Activated naive CD8-positive, alpha-beta T cell treated with anti-CD3 and anti-CD28 coated beads, Interleukin-2, amount 10 ng/mL, durations not matched to agents 7 days and 5 days (primary cell): ENCODE measurements at regions not wholly inside any gene's neighbourhood (a gene's known extent, or its start where the extent isn't known, plus 50 kb on each side); places are given as distances from the start of the nearest gene placed in this dataset.
"Not testable (repeated sequence)": the region's sequence is repeated elsewhere in the genome, so short reads cannot be mapped to it uniquely, and the experiment has no call there.

Experiments used
- ATAC-seq: fragments of 150-1000 bp; cut with Tn5 transposase; one replicate; pipeline ENCODE4 v1.10.0; 2021; ENCODE audit warnings: low read depth, moderate library complexity
- POLR2A ChIA-PET: fragments of 350-600 bp; sonication (Branson Sonifier 250); formaldehyde crosslinking; loops from one replicate; lab custom pipeline; 2021; ENCODE audit warnings: antibody characterized with exemption; lab: Charles Lee
- DNase-seq: peaks from one replicate; pipeline ENCODE4 v3.0.0; 2021
- H3K27ac Mint-ChIP-seq: one replicate; pipeline ENCODE4 v1.8.0; 2022; ENCODE audit warnings: mild to moderate bottlenecking, mixed read lengths
- H3K27me3 Mint-ChIP-seq: one replicate; pipeline ENCODE4 v1.8.0; 2022; ENCODE audit warnings: mild to moderate bottlenecking, moderate library complexity, mixed read lengths
- H3K36me3 Mint-ChIP-seq: one replicate; pipeline ENCODE4 v1.8.0; 2021; ENCODE audit warnings: mild to moderate bottlenecking, mixed read lengths
- H3K4me1 Mint-ChIP-seq: one replicate; pipeline ENCODE4 v1.8.0; 2021; ENCODE audit warnings: mixed read lengths
- H3K4me3 Mint-ChIP-seq: one replicate; pipeline ENCODE4 v1.8.0; 2022; ENCODE audit warnings: mild to moderate bottlenecking, moderate library complexity, mixed read lengths
- H3K9me3 Mint-ChIP-seq: one replicate; pipeline ENCODE4 v1.8.0; 2021; ENCODE audit warnings: mixed read lengths

DNA sequence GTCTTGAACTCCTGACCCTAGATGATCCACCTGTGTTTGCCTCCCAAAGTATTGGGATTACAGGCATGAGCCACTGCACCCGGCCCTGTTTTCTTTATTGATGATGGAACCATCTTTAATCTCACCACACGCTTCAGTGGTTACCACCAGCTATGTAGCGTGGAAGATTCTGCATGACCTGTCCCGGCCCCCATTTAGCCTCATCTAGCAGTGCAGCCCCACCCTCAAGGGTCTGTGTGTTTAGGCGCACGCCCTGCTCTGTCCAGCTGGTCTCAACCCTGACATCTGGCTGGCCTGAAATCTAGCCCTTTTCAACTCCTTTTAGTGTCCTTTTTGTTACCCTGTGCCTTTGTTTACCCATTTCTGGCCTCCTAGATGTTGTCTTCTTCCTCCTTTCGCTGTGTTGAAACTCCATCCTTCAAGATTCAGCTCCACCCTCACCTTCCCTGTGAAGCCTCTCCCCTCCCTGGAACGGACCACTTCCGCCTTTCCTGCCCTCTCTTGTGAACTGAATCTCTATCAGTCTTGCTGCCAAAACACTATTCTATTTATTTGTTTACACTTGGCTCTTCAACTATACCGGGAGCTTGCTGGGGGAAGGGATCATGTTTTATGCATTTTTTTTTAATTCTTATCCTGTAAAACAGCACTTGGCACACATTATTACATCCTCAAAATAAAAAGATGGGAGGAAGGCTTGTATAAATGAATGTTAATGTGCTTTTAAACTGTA is 101.0 kb upstream of the MTHFD1L start:
- no peaks in the 10 kb centered on the region for H3K36me3 Mint-ChIP-seq
- no peaks in the 10 kb centered on the region for H3K9me3 Mint-ChIP-seq
- H3K27me3 Mint-ChIP-seq, result peaks cover 2% of the 10 kb centered on the region
- no peak overlapping the region for H3K4me3 Mint-ChIP-seq
- DNase-seq, result no peak
- H3K27ac Mint-ChIP-seq, result no peak overlapping the region
- POLR2A ChIA-PET, result no interaction called here
- no peak for ATAC-seq
- H3K4me1 Mint-ChIP-seq, result no peaks in the 10 kb centered on the region

DNA sequence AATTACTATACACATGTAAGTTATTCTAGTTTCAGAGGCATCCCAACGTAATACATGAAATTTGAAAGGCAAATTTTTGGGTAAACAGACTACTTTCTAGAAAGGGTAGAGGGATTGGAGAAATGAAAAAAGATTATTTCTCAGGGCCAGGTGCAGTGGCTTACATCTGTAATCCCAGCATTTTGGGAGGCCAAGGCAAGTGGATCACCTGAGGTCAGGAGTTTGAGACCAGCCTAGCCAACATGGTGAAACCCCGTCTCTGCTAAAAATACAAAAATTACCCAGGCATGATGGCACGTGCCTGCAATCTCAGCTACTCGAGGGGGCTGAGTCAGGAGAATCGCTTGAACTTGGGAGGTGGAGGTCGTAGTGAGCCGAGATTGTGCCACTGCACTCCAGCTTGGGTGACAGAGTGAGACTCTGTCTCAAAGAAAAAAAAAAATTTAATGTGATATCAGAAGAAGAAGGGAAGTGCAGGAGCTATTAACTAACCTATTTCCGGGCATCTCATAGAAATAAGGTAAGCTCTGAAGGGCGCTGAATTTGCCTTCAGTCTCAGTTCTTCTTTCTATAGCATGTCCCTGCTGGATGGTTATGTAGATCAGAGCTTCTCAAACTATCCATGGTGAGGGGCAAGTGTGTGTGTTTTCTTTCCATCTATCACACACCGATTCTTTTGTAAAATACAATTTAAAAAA is 100.3 kb upstream of the MTHFD1L start:
- no peaks in the 10 kb centered on the region for H3K36me3 Mint-ChIP-seq
- DNase-seq (no peak), ATAC-seq (no peak)
- POLR2A ChIA-PET, result no interaction called here
- no peak overlapping the region for H3K4me3 Mint-ChIP-seq
- no peaks in the 10 kb centered on the region for H3K9me3 Mint-ChIP-seq
- no peak overlapping the region for H3K27ac Mint-ChIP-seq
- no peaks in the 10 kb centered on the region for H3K4me1 Mint-ChIP-seq
- peaks cover 2% of the 10 kb centered on the region for H3K27me3 Mint-ChIP-seq

DNA sequence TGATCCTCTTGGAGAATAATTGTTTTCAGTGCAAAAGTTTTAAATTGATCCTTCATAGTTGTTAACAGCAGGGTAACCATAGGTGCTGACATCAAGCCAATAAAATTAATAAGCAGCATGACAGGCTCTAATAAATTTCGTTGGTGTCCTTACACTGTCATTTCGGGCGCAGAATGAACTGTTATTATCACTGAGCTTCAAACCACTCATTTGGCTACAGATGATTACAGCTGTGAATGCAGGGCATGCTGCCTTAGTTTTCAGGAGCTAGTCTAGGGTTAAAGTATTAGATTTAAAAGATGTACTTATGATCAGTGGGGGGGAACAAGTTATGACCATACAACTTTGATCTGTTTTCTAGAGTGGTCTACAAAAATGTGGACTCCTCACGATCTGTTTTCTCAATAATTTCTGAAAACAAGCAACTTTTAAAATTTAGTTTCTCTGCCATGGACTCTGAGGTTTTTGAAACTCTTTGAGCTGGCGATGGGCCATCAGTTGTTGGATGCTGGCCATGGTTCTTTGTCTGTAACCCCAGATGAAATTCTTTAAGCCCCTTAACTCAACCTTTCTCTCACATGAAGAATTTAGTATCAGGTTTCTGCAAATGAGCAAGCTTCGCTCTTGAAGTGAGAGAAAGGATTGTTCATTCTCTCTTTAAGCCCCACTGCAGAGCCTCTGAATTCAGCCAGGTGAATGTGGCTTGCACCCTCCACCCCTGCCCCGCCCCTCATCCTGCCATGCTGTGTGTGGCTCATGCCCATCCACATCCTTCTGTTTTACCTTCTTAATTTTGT is 99.1 kb upstream of the MTHFD1L start:
- no peaks in the 10 kb centered on the region for H3K36me3 Mint-ChIP-seq
- POLR2A ChIA-PET, result no interaction called here
- no peak overlapping the region for H3K4me3 Mint-ChIP-seq
- no peak for ATAC-seq
- H3K4me1 Mint-ChIP-seq, result no peaks in the 10 kb centered on the region
- H3K27ac Mint-ChIP-seq, result no peak overlapping the region
- H3K9me3 Mint-ChIP-seq, result no peaks in the 10 kb centered on the region
- peaks cover 2% of the 10 kb centered on the region for H3K27me3 Mint-ChIP-seq
- no peak for DNase-seq

GRCh38 chr6:150767161-150767560 is 98.3 kb upstream of the MTHFD1L start:
- H3K36me3 Mint-ChIP-seq, result no peaks in the 10 kb centered on the region
- POLR2A ChIA-PET, result no interaction called here
- ATAC-seq (no peak), DNase-seq (no peak)
- peaks cover 2% of the 10 kb centered on the region for H3K27me3 Mint-ChIP-seq
- no peaks in the 10 kb centered on the region for H3K9me3 Mint-ChIP-seq
- no peak overlapping the region for H3K27ac Mint-ChIP-seq
- no peaks in the 10 kb centered on the region for H3K4me1 Mint-ChIP-seq
- H3K4me3 Mint-ChIP-seq, result no peak overlapping the region

DNA sequence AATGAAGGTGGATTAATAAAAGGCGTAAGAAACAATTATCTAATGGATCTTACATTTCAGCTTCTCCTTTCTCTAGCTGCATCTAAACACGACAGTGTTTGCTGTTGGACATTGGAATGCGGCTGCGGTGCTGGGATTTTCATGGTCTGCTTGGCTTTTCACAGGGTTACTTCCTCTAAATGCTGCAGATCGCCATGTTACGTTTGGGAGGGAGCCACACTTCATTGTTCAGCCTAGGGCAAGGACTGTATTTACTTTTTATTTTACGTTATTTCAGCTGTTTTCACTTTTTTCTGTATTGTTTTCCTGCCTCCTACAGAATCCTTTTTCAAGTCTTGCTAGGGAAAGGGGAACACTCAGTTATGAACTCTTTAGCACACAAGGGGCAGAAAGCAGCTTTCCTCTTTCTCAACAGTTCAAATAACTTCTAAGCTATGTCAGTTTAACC is 97.9 kb upstream of the MTHFD1L start:
- Mint-ChIP-seq H3K4me3 (no peak overlapping the region), H3K4me1 (no peaks in the 10 kb centered on the region), H3K9me3 (no peaks in the 10 kb centered on the region), H3K27me3 (peaks cover 2% of the 10 kb centered on the region), H3K36me3 (no peaks in the 10 kb centered on the region), H3K27ac (no peak overlapping the region)
- no peak for DNase-seq
- POLR2A ChIA-PET, result no interaction called here
- ATAC-seq, result no peak

DNA sequence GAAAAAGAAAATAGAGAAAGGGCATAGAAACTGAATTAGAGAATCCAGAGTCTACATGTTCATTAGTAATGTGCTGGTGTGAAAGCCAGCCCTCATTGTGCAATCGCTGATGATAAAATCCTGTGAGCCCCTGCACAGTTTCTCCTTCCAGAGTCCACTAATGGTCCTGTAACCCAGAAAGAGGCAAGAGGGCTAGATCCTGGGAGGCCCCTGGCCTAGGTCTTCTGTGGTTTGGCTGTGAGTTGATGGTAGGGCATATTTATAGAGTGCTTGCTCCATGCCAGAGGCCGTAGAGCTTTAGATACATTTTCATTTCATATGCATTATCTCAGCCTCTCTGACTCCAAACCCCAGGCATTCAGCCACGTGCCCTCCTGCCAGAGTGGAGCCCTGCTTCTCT is 94.9 kb upstream of the MTHFD1L start:
- no peak for DNase-seq
- Mint-ChIP-seq H3K4me3 (no peak overlapping the region), H3K4me1 (no peaks in the 10 kb centered on the region), H3K36me3 (no peaks in the 10 kb centered on the region), H3K27me3 (peaks cover 6% of the 10 kb centered on the region), H3K9me3 (peaks cover 7% of the 10 kb centered on the region), H3K27ac (no peak overlapping the region)
- no peak for ATAC-seq
- POLR2A ChIA-PET, result no interaction called here

DNA sequence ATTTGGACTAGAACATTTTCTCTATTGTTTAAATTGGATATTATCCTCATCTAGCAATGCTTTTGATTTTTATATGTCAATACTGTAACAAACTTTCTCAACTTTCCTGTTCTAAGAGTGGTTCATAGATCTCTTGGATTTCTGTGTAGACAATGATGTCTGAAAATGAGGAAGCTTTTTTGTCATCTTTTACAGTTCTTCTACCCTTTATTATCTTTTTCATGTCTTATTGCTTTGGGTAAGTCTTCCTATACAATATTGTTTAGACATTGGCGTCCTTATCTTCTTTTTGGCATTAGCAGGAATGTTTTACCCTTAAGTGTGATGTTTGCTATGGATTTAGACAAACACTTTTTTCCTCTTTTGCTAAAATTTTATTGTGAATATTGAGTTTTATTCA is 91.5 kb upstream of the MTHFD1L start:
- POLR2A ChIA-PET, result no interaction called here
- Mint-ChIP-seq H3K4me1 (no peaks in the 10 kb centered on the region), H3K36me3 (peaks cover 2% of the 10 kb centered on the region), H3K9me3 (peaks cover 13% of the 10 kb centered on the region), H3K27ac (no peak overlapping the region), H3K4me3 (no peak overlapping the region), H3K27me3 (peaks cover 4% of the 10 kb centered on the region)
- no peak for ATAC-seq
- DNase-seq, result no peak

GRCh38 chr6:150775415-150776203 is 89.9 kb upstream of the MTHFD1L start:
- POLR2A ChIA-PET, result no interaction called here
- H3K27ac Mint-ChIP-seq, result no peak overlapping the region
- ATAC-seq, result no peak
- H3K27me3 Mint-ChIP-seq, result peaks cover 4% of the 10 kb centered on the region
- no peak for DNase-seq
- H3K4me1 Mint-ChIP-seq, result no peaks in the 10 kb centered on the region
- H3K36me3 Mint-ChIP-seq, result peaks cover 2% of the 10 kb centered on the region
- no peak overlapping the region for H3K4me3 Mint-ChIP-seq
- H3K9me3 Mint-ChIP-seq, result peaks cover 13% of the 10 kb centered on the region

DNA sequence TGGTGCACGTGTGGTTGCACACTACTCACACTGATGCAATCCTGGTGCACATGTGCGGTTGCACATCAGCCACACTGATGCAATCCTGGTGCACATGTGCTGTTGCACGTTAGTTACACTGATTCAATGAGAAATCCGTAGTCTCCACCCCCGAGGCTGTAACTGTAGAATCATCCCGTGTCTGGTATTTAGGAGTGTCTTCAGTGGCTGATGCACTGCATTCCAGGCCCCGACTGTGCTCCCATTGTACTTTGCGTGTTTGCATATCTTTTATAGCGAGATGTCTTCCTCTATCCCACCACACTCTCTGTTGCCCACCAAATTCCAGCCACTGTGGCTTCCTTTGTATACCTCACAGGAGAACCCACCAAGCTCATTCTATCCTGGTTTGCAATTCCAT is 87.8 kb upstream of the MTHFD1L start:
- peaks cover 2% of the 10 kb centered on the region for H3K36me3 Mint-ChIP-seq

DNA sequence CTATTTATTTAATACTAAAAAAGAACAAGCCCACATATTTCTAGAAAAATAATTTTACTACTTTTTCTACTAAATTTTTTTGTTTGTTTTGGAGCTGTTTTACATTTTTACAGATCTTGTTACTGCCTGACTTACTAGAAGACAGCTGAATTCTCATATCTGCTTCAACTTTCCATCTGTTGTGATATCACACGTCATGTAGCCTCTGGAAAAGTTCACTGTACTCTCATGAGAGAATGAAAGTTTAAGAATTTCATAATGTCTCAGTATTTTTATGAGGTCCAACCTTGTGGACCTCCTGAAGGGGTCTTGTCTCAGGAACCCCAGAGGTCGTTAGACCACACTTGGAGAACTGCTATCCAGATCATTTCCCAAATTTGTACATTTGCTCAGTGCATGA is 81.7 kb upstream of the MTHFD1L start:
- POLR2A ChIA-PET, result no interaction called here
- Mint-ChIP-seq H3K9me3 (no peaks in the 10 kb centered on the region), H3K36me3 (no peaks in the 10 kb centered on the region), H3K27me3 (no peaks in the 10 kb centered on the region), H3K27ac (no peak overlapping the region), H3K4me3 (no peak overlapping the region), H3K4me1 (no peaks in the 10 kb centered on the region)
- DNase-seq (no peak), ATAC-seq (no peak)

More for the DNA sequence above, 87.8 kb upstream of the MTHFD1L start:
- ATAC-seq (no peak), DNase-seq (no peak)
- Mint-ChIP-seq H3K4me1 (no peaks in the 10 kb centered on the region), H3K4me3 (no peak overlapping the region), H3K9me3 (peaks cover 13% of the 10 kb centered on the region), H3K27me3 (peaks cover 4% of the 10 kb centered on the region), H3K27ac (no peak overlapping the region)
- POLR2A ChIA-PET, result no interaction called here

- Mint-ChIP-seq H3K4me3 (no peak overlapping the region), H3K27ac (no peak overlapping the region), H3K36me3 (no peaks in the 10 kb centered on the region), H3K9me3 (no peaks in the 10 kb centered on the region), H3K4me1 (no peaks in the 10 kb centered on the region), H3K27me3 (no peaks in the 10 kb centered on the region)
- ATAC-seq, result no peak
- DNase-seq, result no peak
- POLR2A ChIA-PET, result no interaction called here
Measured at GRCh38 chr6:150787429-150787828, 78.1 kb upstream of the MTHFD1L start.

DNA sequence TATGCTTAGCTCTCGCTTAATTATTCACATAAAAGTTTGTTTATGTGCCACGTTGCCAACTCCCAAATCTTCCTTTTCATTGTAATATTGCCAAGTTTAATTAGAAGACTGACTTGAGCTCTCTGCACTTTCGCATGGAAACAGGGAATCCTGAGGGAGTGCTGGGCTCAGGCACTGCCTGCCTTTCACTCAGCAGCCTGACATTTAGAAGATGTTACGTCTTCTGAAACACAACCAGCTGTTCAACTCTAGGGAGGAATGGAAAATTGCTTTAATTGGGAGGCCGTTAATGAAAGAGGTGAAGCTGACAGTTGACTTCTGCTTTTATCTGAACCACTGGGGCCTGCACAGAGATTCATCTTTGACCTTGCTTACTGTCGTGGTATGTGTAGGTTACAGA is 77.4 kb upstream of the MTHFD1L start:
- POLR2A ChIA-PET, result no interaction called here
- H3K4me3 Mint-ChIP-seq, result no peak overlapping the region
- ATAC-seq, result no peak
- no peaks in the 10 kb centered on the region for H3K9me3 Mint-ChIP-seq
- no peak overlapping the region for H3K27ac Mint-ChIP-seq
- no peaks in the 10 kb centered on the region for H3K36me3 Mint-ChIP-seq
- DNase-seq, result no peak
- H3K27me3 Mint-ChIP-seq, result no peaks in the 10 kb centered on the region
- H3K4me1 Mint-ChIP-seq, result no peaks in the 10 kb centered on the region

DNA sequence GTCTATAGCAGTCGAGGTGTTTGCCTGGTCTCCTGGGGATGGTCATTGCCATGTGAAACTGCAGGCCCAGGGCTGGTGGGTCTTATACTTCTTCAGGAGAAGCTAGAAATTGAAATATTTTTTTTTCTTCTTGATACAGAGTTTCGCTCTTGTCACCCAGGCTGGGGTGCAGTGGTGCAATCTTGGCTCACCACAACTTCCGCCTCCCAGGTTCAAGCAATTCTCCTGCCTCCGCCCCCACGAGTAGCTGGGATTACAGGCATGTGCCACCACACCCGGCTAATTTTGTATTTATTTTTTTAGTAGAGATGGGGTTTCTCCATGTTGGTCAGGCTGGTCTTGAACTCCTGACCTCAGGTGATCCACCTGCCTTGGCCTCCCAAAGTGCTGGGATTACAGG is 75.6 kb upstream of the MTHFD1L start:
- H3K27me3 Mint-ChIP-seq, H3K4me1 Mint-ChIP-seq, POLR2A ChIA-PET, H3K9me3 Mint-ChIP-seq, H3K27ac Mint-ChIP-seq, H3K36me3 Mint-ChIP-seq, H3K4me3 Mint-ChIP-seq, ATAC-seq, DNase-seq: not testable (repeated sequence)
